HG02884 (cell line): ENCODE measurements at regions not wholly inside any gene's neighbourhood (a gene's known extent, or its start where the extent isn't known, plus 50 kb on each side); places are given as distances from the start of the nearest gene placed in this dataset.

Experiments used
- ATAC-seq: cut with Tn5 transposase; IDR thresholded peaks from one replicate; pipeline ENCODE4 v1.9.1; 2021; ENCODE audit warnings: mild to moderate bottlenecking, moderate library complexity; ENCODE audit not compliant: unreplicated experiment

GRCh38 chr12:91608542-91608941 lies 425.9 kb upstream of the DCN start:
- no peak for ATAC-seq

DNA sequence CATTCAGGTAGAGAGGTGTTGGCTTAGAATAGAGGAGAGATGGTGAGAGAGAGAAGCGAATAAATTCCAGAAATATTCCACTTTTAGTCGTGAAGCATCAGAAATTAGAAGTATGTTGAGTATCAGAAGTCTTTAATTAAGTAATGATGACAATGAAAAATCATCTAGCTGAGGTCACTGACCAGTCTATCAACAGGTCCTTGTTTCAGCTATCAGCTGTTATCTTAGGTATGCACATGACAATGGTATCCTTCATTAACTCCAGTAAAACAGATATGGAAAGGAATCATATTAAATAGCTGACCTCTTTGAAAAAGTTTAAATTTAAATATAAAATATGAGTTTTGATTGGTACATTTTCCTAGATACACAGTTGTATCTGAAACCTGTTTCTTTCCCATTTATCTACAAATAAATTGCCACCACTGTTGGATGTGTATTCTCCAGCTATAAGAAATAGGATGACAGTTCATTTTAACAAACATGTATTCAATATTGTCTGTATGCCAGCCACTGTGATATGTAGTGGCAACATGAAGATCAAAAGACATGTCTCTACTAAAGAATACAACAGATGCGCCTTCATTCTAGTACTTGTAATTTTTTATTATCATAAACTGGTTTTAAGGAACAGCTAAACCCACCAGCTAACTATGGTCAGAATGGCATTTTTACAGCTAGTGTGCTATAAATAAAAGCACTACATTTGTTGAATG lies 424.2 kb upstream of the DCN start:
- ATAC-seq = no peak

DNA sequence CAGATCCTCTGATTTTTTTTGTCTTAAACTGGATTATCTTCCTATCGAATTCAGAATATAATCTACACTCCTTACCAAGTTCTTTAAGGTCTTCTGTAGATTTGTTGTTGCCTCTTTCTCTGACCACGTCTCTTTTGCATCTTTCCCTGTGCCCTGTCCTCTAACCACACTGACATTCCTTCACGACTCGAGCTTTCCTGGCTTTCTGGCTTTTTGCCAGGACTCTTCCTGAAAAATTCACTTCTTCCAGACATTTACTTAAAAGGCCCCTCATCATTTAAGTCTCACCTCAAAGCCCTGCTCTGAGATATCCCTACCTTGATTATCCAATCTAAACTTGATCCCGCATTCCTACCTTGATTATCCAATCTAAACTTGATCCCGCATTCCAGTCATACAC lies 422.3 kb upstream of the DCN start:
- ATAC-seq = no peak

GRCh38 chr12:91603060-91603459 lies 420.4 kb upstream of the DCN start:
- ATAC-seq = no peak

DNA sequence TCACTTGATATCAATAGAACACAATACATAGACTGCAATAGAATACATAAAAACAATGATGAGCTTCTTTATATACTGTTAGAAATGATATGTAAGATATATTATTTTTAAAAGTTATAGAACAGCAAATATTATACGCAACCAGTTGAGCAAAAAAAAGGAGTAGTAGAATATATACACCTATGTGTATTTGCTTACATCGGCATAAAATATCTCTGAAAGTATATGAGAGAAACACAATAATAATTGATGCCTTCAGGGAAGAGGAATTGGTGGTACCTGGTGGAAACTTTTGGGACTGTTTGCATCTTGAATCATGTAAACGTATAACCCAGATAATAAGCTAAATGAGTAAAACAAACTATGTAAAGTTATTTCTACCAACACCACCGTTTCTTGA lies 418.4 kb upstream of the DCN start:
- no peak for ATAC-seq

GRCh38 chr12:91594715-91595114 lies 412.1 kb upstream of the DCN start:
- no peak for ATAC-seq

DNA sequence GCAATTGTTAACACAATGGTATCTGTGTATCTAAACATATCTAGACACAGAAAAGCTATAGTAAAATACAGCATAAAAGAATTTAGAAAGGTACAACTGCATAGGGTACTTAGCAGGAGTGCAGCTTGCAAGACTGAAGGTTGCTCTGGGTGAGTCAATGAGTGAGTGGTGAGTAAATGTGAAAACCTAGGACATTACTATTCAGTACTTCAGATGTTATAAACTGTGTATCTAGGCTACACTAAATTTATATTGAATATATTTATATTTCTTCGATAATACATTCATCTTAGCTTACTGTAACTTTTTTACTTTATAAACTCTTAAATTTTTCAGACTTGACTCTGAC lies 409.0 kb upstream of the DCN start:
- ATAC-seq = no peak

- ATAC-seq = no peak
These were observed 408.5 kb upstream of the DCN start for GRCh38 chr12:91590966-91591638.

- ATAC-seq = no peak
These were observed 406.3 kb upstream of the DCN start for GRCh38 chr12:91588874-91589454.

- no peak for ATAC-seq
These were observed 403.4 kb upstream of the DCN start for GRCh38 chr12:91586015-91586414.

DNA sequence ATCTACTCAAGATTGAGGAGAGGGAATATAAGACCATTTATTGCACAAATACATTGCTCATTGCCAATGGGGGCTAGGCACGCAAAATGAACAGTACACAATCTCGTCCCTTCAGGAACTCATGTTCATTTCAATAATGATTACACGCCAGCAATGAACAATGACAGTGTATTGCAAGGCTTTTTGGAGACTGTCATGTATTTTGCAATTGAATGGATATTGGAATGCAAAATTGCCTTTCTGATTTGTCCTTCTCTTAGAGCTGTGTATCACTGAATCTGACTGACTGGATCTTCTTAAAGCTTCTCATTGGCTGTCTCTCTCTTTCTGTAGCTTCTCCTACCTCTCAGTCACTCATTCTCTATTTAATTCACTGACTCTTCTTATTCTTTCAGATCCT lies 400.2 kb upstream of the DCN start:
- no peak for ATAC-seq

DNA sequence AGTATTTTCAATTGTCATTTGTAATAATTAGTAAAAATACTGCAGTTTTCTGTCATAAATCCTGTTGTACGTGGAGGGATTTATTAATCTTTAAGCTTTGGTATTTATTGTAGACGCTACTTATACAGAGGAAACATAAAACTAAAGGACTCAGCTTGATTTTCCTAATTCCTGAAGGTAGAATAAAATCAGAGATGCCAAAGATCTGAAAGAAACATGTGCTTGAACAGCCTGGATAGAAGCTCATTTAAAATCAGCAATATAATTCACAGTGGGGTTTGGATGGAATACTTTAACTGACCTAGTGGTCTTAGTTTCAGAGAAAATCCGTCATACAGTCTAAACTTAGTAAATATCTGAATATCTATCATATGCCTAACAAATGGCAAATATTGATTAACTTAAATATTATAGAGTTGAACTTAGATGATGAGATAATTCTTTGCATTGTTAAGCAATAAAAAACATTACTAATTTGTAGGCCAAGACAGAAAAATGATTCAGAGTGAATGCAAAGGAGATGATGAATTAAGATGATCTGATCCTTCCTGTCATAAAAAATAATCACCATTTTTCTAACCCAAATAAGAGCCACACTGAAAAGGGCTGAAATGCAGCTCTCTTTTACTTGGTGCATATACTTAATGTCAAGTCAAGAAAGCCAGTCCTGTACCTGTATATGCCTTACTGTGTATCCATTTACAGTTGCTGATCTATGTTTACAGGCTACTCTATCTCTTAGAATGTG lies 397.1 kb upstream of the DCN start:
- ATAC-seq = no peak

DNA sequence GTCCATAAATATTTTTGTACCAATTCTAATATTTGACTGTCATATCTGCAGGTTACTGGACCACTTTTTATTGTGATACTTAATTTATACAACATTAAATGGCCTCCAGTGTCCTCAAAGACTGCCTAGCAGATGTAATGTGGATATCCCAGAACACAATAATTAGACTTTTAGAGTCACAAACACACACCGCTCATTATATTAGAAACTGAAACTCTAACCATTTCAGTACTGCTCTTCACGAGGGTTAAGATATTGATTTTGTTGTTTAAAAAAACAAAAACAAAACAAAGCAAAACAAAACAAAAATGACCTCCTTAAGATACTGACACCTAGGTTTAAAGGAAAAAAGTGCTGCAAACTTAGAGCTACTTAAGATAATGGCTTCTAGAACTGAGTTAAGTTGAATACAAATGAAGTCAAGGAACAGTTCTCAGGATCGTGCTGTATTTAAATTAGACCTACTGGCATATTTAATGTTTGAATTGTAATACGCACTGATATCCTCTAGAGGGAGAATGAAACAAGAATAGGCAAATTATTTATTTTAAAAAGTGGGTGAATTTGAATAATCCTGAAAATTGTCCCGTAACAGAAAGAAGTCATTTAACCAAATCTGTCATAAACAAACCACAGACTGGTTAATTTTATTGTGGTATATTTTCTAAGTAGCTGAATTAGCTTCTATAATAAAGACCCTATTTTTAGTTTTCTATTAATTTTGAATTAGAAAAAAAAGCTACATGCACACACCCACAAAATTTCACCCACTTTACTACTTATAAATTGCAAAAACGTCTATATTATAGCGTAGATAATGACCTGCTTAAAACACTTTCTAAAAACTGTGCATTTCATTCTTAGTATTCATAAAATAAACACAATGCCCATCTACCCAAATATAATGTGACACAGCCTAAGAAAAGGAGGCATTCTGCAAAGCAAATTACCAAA lies 395.2 kb upstream of the DCN start:
- peak; percentile 69 for ATAC-seq

GRCh38 chr12:91576432-91576831 lies 393.8 kb upstream of the DCN start:
- no peak for ATAC-seq

GRCh38 chr12:91575630-91576029 lies 393.0 kb upstream of the DCN start:
- no peak for ATAC-seq

DNA sequence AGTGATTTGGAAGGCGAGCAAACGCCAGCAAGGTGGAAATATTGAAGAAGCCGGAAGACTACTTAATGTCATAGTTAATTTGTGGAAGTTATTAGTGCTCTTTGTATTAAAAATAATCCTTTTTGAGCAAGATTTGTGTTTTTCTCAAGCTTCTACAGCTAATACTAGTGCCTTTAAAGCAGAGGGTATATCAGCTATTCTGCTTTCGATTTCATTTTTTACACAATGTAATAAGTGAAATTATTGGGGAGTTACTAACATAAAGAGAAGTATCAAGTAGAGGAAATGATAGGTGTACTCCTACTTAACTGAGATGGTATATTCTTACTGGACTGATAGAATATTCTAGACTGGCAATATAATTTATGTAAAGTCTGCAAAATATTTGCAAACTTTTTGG lies 392.4 kb upstream of the DCN start:
- no peak for ATAC-seq

DNA sequence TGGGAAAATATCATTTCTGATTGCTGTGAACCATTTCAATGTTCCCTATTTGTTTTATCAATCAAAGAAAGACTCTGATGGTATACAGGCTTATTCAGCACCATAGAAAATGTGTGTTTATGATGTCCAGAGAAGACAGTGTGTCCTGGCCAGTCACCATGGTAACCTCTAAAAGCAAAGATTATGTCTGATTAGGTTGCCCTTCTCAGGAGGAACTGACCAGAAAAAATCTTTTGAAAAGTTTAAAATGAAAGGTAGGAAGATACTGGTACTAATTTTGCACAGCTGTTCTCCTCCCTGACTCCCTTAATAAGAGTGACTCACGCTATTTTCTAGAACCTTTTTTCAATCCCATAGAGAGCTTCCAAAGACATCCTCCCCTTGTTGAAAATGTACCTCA lies 391.8 kb upstream of the DCN start:
- ATAC-seq = no peak

- no peak for ATAC-seq
These were observed 390.3 kb upstream of the DCN start for GRCh38 chr12:91572869-91573268.

DNA sequence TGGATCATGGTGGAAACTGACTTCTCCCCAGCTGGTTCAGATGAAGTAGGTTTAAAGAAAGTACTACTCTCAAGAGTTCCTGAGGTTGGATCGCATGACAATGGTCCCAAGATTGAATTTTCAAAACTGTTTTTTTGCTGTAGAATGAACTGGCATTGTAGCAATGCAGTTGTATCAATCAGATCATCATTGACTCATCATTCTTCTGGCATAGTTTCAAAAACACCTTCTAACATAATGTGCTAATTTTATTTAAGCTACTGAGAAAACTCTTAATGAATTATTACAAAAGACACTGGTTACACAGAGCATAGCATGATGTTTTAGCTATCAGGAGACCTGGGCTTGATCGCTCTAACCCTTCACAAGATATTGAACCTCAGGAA lies 384.5 kb upstream of the DCN start:
- ATAC-seq = no peak

GRCh38 chr12:91566328-91567099 lies 383.9 kb upstream of the DCN start:
- ATAC-seq = no peak
